G401 (cell line): ENCODE measurements at regions not wholly inside any gene's neighbourhood (a gene's known extent, or its start where the extent isn't known, plus 50 kb on each side); places are given as distances from the start of the nearest gene placed in this dataset.

Source experiments
- DNase-seq: peaks from one replicate; pipeline ENCODE4 v3.0.0-alpha.2; 2015; ENCODE audit warnings: low spot score
- in situ Hi-C: cut with HindIII; loops from 2 replicates; pipeline ENCODE4 v1.10.0; 2016; ENCODE audit warnings: low sequenced_read_pairs, mixed read lengths

DNA sequence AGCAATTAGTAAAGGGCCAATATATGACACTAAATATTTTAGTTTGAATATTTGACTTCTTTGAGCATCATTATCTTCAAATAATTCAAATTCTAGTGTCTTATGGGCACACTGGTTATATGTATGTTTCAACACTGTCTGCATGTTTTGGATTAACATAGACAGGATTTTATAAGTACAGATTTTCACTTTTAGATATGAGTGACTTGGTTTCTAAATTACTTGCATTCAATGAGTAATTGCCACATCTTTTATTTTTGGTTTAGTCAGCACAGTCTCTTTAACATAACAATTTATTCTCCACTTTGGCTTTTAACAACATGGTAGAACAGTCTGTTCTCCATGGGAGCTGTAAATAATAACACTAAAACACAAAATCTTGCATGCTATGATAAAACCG is 674.8 kb downstream of the TBL1XR1 start:
- DNase-seq = no peak
- in situ Hi-C loops = no loop called here

DNA sequence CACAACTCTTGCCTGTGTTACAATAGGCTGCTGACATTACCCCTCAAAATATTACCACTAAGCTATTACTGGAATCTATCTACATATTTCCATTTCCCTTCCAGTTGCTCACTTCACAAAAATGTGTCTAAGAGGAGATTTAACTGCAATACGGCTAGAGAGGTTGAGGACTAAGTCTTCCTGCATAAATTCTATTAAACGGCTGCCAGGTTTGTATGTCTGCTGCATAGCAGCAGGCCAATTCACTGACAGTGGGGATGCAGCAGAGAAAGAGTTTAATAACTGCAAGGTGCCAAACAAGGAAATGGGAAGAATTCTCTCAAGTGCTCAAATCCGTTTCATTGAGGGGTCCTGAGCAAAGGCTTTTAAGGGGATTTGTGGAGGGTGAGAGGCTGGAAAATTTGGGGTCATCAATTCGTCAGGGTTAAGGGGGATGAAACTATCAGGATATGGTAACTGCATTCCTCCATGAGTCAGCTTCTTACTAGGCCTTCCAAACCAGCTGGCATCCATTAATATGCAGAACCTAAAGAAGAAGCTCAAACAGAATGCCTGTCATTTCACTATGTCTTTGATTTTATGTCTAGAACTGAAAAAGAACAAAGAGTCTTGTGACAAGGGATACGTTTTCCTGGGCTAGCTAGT is 675.6 kb downstream of the TBL1XR1 start:
- DNase-seq = no peak
- in situ Hi-C loops = no loop called here

DNA sequence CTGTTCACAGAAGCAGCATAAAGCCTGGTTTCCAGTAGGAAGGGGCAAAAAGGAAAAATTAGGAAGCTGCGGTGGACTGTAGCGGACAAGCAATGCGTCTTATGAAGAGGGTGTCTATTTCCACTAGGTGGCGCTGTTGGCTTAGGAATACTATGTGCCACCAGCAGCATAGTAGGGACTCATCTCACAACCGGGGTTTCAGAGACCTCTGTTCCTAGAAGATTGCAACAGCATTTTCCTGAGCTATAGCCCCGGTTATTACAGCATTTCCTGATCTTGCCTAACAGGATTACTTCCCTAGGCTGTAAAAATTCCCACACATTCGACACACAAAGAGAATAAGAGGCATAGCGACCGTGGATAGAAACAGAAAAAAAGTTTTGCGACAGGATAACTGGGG is 683.0 kb downstream of the TBL1XR1 start:
- in situ Hi-C loops = no loop called here
- DNase-seq = peak; percentile 11

DNA sequence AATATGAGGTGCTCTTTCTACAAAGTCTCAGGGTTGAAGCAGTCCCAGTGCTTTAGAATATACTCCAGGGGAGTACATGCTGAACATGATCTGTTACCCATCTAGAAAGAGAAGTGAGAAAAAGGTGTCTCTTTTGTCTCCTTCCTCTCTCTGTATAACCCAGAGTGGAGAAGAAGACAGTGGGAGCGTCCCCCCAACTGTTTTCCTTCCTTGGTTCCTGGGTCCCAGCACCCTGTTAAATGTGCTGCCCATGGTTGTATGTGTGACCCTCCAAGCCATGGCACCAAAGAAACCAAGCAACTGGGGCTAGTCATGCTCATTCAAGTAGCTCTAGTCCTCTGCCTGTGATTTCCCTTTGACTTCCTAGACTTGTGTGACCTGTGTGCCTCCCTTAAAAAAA is 683.7 kb downstream of the TBL1XR1 start:
- in situ Hi-C loops = no loop called here
- no peak for DNase-seq

DNA sequence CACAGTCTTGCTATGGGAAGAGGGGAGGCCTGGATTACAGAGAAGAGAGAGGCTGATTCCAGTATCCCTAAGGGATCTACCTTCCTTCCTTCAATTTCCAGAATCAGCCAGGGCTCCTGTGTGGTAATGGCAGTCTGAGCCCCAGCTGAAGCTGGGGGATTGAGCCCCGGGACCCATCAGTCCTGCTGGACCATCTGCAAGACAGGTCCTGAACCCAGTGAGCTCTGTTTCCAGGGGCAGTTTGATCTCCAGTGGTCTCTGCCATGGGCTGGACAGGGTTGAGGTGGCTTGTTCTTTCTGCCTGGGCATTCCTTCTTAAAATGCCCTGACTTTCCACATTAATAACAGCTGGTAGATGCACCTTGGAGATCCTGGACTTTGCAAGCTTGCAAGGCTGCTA is 685.2 kb downstream of the TBL1XR1 start:
- in situ Hi-C loops = no loop called here
- no peak for DNase-seq

DNA sequence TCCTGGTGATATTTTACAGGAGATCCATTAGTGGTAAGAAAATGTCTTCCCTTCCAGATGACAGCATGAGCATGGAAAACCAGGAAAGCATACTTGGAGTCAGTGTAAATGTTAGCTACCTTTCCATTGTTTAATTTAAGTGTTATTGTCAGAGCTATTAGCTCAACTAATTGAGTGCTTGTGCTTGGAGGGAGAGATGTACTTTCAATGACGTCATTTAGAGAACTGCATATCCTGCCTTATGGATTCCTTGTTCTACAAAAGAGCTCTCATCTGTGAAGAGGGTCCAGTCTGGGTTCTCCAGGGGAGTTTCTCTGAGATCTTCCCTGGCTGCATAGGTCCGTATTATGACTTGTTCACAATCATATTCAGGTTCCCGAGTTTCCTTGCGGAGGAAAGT is 687.2 kb downstream of the TBL1XR1 start:
- in situ Hi-C loops = no loop called here

DNA sequence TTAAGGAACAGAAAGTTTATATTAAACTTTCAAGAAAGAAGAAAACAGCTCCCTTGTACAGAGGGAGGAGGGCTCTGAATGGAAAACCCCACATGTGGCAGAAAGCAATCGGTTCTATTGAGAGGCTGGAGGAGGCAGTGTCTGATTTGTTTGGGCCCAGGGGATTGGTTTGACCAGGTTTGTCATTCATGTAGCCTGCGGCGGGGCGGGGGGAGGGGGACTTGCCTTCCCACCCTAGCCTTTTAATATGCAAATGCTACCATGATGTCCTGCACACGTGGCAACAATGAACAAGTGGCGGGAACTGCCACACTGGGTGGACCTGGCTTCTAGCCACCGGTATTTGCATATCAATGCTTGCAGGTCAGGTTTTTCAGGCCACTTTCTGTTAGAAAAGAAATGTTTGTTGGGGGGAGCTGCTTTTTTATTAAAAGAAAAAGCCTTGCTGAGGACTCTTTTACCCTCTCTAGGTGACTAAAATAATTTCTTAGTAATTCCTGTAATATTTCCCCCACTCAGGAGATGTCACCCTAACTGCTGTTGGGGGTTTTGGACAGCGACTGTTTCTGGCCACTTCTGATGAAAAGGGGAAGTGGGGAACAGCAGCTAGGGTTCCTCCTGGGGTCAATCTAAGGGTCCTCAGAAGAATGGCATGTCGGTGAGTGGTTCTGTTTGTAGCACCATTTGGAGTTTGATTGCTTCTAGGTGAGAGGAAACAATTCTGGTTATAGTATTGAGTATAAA is 691.2 kb downstream of the TBL1XR1 start:
- no peak for DNase-seq
- in situ Hi-C loops = no loop called here

More for the DNA sequence above, 687.2 kb downstream of the TBL1XR1 start:
- DNase-seq = no peak

DNA sequence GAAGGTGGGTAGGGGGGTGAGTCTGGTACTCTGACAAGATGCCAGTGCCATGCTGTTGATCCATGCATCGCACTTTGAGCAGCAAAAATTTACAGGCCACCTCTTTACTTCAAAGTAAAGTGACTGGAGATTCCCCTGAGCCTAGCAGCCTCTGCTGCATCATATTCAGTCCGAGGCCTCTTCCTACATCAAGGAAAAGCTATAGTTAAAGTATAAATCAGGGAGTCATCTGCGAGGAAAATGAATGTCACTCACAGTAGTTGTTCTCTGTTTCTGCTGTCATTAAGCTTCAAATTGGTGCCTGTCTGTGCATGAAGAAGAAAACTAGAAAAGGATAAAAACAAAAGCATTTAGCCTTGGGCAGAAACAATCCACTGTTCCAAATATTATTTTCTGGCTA is 706.2 kb downstream of the TBL1XR1 start:
- DNase-seq = no peak
- in situ Hi-C loops = no loop called here

DNA sequence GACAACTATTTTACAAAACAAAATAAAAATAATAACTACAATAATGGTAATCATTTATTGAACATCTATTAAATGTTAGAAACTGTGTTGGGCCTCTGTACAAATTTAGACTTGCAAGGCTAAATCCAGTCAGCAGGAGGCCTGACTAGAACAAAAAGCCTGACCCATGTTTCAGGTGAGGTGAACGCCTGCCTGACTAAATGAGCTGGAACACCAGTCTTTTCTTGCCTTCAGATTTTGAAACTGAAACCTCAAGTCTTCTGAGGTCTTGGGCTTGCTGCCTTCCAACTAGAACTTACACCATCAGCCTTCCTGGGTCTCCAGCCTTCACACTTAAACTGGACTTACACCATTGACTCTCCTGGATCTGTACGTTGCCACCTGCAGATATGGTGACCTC is 706.9 kb downstream of the TBL1XR1 start:
- DNase-seq = no peak

DNA sequence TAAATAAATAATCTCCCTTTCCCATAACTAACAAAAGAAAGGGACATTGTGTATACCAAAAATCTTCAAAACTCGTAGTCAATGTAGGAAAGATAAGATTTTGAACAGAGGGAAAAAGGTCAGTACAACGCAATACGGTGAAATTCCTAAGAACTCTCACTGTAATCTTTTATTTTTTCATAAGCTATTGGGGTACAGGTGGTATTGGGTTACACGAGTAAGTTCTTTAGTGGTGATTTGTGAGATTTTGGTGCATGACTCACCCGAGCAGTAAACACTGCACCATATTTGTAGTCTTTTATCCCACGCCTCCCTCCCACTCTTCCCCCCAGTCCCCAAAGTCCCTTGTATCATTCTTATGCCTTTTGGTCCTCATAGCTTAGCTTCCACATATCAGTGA is 718.0 kb downstream of the TBL1XR1 start:
- in situ Hi-C loops = no loop called here
- no peak for DNase-seq

More for the DNA sequence above, 706.9 kb downstream of the TBL1XR1 start:
- in situ Hi-C loops = no loop called here

DNA sequence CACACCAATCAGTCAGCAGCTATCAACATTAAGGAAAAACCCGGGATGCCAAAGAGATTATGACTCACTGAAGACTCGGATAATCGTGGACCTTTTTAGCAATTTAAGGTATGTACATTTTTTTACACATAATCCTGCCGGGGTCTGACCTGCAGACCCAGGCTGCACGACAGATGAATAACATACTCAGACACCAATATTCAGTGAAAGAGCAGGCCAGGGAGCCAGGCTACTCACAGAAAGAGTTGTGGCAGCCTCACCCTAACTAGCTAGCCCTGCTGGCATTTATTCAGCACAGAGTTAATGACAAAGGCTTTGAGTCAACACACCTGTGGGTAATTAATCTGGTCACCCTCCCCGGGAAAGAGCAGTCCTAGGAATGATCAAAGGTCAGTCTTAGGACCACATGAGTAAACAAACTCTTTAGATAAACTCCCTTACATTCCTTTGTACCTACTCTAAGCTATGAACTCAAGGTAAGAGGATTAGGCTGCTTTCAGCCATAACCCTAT is 727.5 kb downstream of the TBL1XR1 start:
- peak; percentile 2 for DNase-seq
- in situ Hi-C loops = no loop called here

DNA sequence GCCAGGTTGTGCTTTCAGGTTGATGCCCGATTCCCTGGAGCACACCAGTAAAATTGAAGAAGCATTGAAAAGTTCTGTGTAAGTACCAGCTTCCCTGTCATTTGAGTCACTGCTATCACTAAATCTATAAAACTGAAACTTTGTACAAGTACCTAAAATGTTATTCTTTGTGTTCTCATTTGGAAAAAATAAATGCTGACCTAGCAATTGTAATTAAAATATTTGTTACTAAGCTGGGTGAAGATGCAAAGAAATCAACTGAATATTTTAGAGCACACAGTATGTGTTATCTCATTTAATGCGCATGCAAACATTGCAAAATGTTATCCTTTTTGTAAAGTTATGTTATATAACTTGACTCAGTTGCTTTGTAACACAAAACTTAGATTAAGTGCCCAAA is 733.7 kb downstream of the TBL1XR1 start:
- no peak for DNase-seq
- in situ Hi-C loops = no loop called here

DNA sequence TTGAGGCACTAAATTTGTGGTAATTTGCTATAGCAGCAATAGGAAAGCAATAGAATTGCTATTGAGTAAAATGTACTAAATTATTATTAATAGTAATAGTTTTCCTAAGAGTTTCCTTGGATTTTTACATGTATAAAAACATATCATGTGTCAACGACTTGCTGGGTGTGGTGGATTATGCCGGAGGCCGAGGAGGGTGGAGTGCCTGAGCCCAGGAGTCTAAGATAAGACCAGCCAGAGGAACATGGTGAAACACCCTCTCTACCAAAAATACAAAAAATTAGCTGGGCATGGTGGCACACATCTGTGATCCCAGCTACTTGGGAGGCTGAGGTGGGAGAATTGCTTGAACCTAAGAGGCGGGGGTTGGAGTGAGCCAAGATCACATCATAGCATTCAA is 749.9 kb downstream of the TBL1XR1 start:
- in situ Hi-C loops = no loop called here
- no peak for DNase-seq

DNA sequence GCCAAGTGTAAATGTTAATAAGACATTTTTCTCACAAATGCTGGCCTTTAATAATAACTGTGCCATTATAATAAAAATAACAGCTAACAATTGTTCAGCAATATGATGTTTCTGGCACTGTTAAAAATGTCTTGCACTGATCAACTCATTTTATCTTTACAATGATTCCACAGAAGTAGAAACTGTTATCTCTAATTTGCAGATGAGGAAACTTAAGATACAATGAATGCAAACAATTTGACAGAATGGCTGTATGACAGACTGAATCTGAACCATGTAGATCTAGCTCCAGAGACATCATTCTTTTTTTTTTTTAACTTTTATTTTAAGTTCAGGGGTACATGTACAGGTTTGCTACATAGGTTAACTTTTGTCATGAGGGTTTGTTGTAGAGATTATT is 755.0 kb downstream of the TBL1XR1 start:
- in situ Hi-C loops = no loop called here
- DNase-seq = no peak

DNA sequence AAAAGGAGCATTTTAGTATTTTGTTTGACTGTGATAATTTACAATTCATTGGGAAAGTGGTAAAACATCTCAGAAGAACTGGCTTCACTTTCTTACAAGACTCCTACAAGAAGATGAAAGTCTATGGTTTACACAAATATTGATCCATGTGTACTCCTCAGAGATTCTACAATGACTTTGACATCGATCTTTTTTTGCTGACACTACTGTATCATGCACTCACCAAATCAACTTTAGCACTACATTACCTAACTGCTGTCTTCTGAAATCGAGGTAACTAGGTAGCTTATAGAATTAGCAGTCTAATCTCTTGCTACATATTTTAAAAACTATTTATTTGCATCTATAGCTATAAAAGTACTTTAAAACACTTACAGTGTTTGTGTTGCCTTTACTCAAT is 757.6 kb downstream of the TBL1XR1 start:
- in situ Hi-C loops = no loop called here
- no peak for DNase-seq

DNA sequence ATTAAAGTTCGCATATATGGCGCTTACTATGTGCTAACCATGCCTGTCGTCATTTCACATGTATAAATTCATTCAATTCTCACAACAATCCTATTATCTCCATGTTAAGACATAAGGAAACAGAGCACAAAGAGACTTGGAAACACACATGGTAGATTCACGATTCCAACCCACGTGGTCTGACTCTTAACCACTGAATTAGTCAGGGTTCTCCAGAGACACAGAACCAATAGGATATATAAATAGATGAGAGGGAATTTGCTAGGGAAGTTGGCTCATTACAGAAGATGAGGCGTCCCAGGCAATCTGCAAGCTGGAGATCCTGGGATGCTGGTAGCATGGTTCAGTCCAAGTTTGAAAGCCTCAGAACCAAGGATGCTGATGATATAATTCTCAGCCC is 765.3 kb downstream of the TBL1XR1 start:
- in situ Hi-C loops = no loop called here
- no peak for DNase-seq

DNA sequence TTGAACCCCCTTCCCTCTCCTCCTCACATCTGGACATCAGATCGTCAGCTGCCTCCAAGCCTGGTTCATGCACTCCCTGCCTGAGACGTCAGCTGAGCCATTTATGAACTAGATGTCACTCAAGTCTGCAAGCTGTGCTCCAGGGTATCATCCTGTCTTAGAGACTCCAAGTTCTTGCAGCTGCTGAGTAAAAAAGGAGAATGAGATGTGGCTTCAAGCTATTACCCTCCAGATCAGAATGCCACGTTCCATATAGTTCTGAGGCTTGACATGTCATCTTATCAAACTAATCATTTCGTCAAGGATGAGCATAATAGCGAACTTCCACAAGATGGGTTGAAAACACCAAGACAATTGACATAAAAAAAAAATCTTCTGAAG is 766.3 kb downstream of the TBL1XR1 start:
- in situ Hi-C loops = no loop called here
- DNase-seq = no peak

DNA sequence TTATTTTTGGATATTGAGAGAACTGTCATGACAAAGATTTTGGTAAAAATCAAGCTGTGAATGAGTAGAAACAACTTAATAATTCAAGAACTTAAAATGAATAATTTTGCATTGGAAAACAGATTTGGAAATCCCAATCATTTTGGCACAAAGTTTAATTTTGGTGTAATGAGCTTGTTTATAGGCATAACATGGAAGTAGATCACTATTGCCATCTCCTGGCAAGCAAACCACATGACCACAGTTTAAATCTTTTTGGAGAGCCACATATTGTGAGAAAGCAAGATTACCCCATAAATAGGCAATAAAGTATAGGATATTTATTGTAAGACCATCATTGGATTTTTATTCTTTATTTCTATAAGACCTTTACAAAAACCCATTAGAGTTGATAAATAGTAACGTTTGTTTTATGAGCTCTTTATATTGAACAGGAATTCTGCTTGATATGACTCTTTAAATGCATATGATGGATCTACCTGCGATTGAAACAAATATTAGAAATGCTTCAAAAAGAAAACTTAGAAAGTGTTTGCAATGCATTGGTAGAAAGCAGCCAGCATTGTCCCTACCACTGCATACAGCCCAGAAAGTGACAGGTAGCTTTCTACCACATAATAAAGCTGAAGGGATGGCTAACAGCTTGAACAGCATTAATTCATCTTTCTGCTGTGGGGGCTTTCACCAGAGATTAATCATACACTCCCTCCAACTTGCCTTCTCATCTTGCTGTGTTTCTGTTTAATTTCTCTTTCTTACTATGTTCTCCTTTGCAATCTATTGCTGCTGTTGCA is 766.8 kb downstream of the TBL1XR1 start:
- peak; percentile 50 for DNase-seq
- in situ Hi-C loops = no loop called here

DNA sequence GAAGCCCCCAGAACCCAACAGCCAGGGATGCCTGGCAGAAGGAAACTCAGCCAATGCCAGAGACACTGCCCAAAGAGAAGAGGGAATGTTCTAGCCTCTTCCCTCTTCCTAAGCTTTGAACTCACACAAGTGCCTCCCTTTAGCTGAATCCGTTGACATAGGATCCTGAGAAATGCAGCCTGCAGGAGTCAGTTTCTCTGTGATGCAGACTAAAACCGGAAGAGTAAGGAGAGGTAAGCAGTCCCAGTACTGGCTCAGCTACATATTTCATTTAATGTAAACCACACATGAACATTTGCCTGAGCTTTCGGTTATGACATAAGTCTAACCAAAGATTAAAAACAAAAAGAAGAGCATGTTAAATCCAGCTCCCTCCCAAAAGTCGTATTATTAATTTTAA is 768.7 kb downstream of the TBL1XR1 start:
- in situ Hi-C loops = no loop called here
- DNase-seq = no peak

DNA sequence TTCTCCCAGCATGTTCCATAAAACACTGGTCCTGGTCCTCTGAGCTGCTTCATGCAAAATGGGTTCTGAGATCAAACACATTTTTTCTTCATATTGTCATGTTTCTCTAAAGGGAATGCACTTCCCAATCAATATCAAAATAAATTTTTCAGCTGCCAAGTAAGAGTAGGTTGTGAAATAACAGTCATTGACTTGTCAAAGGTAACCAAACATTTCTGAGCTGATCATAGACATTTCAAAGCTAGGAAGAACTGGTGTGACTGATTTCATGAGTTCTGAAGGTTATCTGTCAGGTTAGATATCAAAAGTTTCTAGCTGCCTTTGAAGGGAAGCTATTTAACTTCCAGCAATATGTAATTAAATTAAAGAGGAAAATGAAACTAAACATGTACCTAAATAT is 770.9 kb downstream of the TBL1XR1 start:
- no peak for DNase-seq
- in situ Hi-C loops = no loop called here
